CD4-positive, alpha-beta T cell treated with Interleukin-4 for 1 hour (primary cell): ENCODE measurements at regions not wholly inside any gene's neighbourhood (a gene's known extent, or its start where the extent isn't known, plus 50 kb on each side); places are given as distances from the start of the nearest gene placed in this dataset.

ENCODE experiments used
- DNase-seq, 2 donors: peaks; one replicate each; pipeline ENCODE4 v3.0.0-alpha.2; 2020 to 2022

GRCh38 chr16:52092126-52092525 is 454.8 kb downstream of the TOX3 start:
- no peak for DNase-seq

GRCh38 chr16:52090080-52090479 is 456.9 kb downstream of the TOX3 start:
- no peak for DNase-seq

GRCh38 chr16:52089476-52089875 is 457.5 kb downstream of the TOX3 start:
- DNase-seq = no peak

GRCh38 chr16:52086901-52087300 is 460.0 kb downstream of the TOX3 start:
- no peak for DNase-seq

- no peak for DNase-seq
These were observed 468.0 kb downstream of the TOX3 start for GRCh38 chr16:52078716-52079655.

GRCh38 chr16:52077607-52078006 is 469.3 kb downstream of the TOX3 start:
- no peak for DNase-seq

GRCh38 chr16:52076801-52077201 is 470.1 kb downstream of the TOX3 start:
- no peak for DNase-seq

- DNase-seq = no peak
These were observed 470.6 kb downstream of the TOX3 start for GRCh38 chr16:52076332-52076731.

- no peak for DNase-seq
These were observed 472.8 kb downstream of the TOX3 start for GRCh38 chr16:52074133-52074532.

GRCh38 chr16:52073024-52073423 is 473.9 kb downstream of the TOX3 start:
- no peak for DNase-seq

- DNase-seq = no peak
These were observed 475.8 kb downstream of the TOX3 start for GRCh38 chr16:52071101-52071500.

- DNase-seq = no peak
These were observed 476.4 kb downstream of the TOX3 start for GRCh38 chr16:52070341-52071057.

GRCh38 chr16:52069866-52070265 is 477.1 kb downstream of the TOX3 start:
- no peak for DNase-seq

GRCh38 chr16:52068447-52069074 is 478.4 kb downstream of the TOX3 start:
- no peak for DNase-seq

- DNase-seq = no peak
These were observed 480.0 kb downstream of the TOX3 start for GRCh38 chr16:52066962-52067361.

GRCh38 chr16:52056259-52056658 is 490.7 kb downstream of the TOX3 start:
- DNase-seq = no peak

GRCh38 chr16:52055381-52055780 is 491.6 kb downstream of the TOX3 start:
- no peak for DNase-seq

- no peak for DNase-seq
These were observed 492.6 kb downstream of the TOX3 start for GRCh38 chr16:52054326-52054725.

GRCh38 chr16:52052818-52053217 is 494.1 kb downstream of the TOX3 start:
- DNase-seq = no peak

GRCh38 chr16:52051414-52052172 is 495.4 kb downstream of the TOX3 start:
- no peak for DNase-seq

GRCh38 chr16:52050418-52050817 is 496.5 kb downstream of the TOX3 start:
- DNase-seq = no peak

GRCh38 chr16:52035436-52035835 is 511.5 kb downstream of the TOX3 start:
- no peak for DNase-seq

- no peak for DNase-seq
These were observed 512.1 kb downstream of the TOX3 start for GRCh38 chr16:52034830-52035229.
